NCI-H1105 treated with DMSO at 0.1 percent for 48 hours (cell line): ENCODE measurements at regions not wholly inside any gene's neighbourhood (a gene's known extent, or its start where the extent isn't known, plus 50 kb on each side); places are given as distances from the start of the nearest gene placed in this dataset.
"Not testable (repeated sequence)": the region's sequence is repeated elsewhere in the genome, so short reads cannot be mapped to it uniquely, and the experiment has no call there.

Source experiments
- DNase-seq: peaks from one replicate; lab custom pipeline; 2025; lab: John Stamatoyannopoulos, UW

- DNase-seq = no peak
Measured at GRCh38 chr11:107276077-107276476, 181.5 kb downstream of the CWF19L2 start.

- no peak for DNase-seq
Measured at GRCh38 chr11:107275632-107276031, 182.0 kb downstream of the CWF19L2 start.

- no peak for DNase-seq
Measured at GRCh38 chr11:107274138-107274537, 183.5 kb downstream of the CWF19L2 start.

- DNase-seq = no peak
Measured at GRCh38 chr11:107272561-107272960, 185.1 kb downstream of the CWF19L2 start.

- no peak for DNase-seq
Measured at GRCh38 chr11:107271425-107271824, 186.2 kb downstream of the CWF19L2 start.

- DNase-seq = no peak
Measured at GRCh38 chr11:107268977-107269376, 188.6 kb downstream of the CWF19L2 start.

GRCh38 chr11:107266455-107266854, 191.2 kb downstream of the CWF19L2 start:
- no peak for DNase-seq

- no peak for DNase-seq
Measured at GRCh38 chr11:107265591-107266121, 192.0 kb downstream of the CWF19L2 start.

GRCh38 chr11:107263844-107264563, 193.6 kb downstream of the CWF19L2 start:
- DNase-seq = no peak

GRCh38 chr11:107259811-107260221, 197.8 kb downstream of the CWF19L2 start:
- no peak for DNase-seq

GRCh38 chr11:107257710-107258109, 199.9 kb downstream of the CWF19L2 start:
- DNase-seq = no peak

- DNase-seq = not testable (repeated sequence)
Measured at GRCh38 chr11:107253661-107254060, 204.0 kb downstream of the CWF19L2 start.

- DNase-seq = no peak
Measured at GRCh38 chr11:107252429-107253161, 205.0 kb downstream of the CWF19L2 start.

GRCh38 chr11:107251298-107251697, 206.3 kb downstream of the CWF19L2 start:
- DNase-seq = no peak

GRCh38 chr11:107250017-107250416, 207.6 kb downstream of the CWF19L2 start:
- no peak for DNase-seq

- no peak for DNase-seq
Measured at GRCh38 chr11:107249054-107249453, 208.6 kb downstream of the CWF19L2 start.

- no peak for DNase-seq
Measured at GRCh38 chr11:107247167-107247861, 210.3 kb downstream of the CWF19L2 start.

GRCh38 chr11:107243929-107244328, 213.7 kb downstream of the CWF19L2 start:
- DNase-seq = no peak

- DNase-seq = no peak
Measured at GRCh38 chr11:107232451-107232850, 214.2 kb upstream of the GUCY1A2 start.

GRCh38 chr11:107224836-107225235, 206.6 kb upstream of the GUCY1A2 start:
- DNase-seq = no peak

- DNase-seq = no peak
Measured at GRCh38 chr11:107222916-107223460, 204.7 kb upstream of the GUCY1A2 start.

GRCh38 chr11:107222431-107222830, 204.2 kb upstream of the GUCY1A2 start:
- no peak for DNase-seq
